HG02973 (cell line): ENCODE measurements at regions not wholly inside any gene's neighbourhood (a gene's known extent, or its start where the extent isn't known, plus 50 kb on each side); places are given as distances from the start of the nearest gene placed in this dataset.

ENCODE experiments used
- ATAC-seq: cut with Tn5 transposase; IDR thresholded peaks from one replicate; pipeline ENCODE4 v1.9.1; 2021; ENCODE audit warnings: moderate library complexity; ENCODE audit not compliant: unreplicated experiment

DNA sequence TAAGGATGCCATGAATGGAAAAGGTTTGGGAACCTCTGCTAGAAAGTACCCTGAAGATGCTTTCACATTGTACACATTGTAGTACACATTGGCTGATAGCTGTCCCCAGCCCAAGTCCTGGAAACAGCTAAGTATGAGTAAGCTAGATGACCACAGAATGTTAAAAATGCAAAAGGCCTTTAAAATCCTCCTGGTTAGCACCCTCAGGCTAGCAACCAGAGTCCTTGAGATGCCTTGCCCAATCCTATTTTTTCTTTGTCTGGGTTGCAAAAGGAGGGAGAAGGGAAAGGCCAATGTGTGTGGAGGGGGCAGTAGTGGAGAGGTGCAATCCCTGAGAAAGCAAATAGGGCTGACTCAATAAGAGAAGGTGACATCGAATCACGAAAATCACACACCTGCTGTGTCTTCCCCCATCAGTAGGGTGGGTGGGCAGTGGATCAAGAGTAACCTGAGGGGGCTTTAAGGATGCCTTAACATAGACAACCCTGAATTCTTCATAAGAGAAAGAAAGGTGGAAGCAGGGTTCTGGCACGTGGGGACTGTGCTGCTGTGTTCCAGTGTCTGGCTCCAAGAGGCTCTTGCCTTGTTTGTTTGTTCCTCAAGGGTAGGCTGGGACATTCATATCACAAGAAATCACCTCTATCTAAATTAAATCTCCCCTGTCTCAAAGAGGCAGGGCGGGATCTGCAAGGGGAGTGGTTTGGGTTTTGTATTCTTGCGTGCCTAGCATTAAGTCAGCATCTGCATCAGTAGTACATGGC is 266.2 kb upstream of the PLXNA2 start:
- ATAC-seq: no peak

DNA sequence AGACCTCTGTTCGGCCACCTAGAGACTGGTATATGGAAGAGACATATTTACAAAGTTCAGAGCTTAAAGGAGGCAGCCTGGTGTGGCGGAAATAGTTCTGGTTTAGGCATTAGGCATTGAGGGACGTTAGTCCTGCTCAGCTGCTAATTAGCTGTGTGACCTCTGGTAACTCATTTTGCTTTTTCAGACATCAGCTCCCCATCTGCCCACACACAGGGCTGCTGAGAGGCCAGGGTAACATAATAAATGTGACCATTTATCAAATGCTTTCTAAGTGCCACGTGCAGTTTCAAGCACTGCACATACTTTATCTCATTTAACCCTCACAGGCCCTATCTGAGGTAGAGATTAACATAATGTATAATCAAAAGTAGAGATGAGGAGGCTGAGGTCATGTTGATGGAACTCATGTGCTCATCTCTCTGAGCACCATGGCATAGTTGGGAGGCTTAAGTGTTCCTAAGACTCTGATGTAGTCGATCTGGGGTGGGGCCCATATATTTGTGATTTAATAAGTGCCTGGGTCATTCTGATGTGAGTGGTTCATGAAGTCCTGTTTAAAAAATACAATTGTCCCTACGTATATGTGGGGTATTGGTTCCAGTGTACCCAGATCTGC is 267.2 kb upstream of the PLXNA2 start:
- ATAC-seq: no peak

DNA sequence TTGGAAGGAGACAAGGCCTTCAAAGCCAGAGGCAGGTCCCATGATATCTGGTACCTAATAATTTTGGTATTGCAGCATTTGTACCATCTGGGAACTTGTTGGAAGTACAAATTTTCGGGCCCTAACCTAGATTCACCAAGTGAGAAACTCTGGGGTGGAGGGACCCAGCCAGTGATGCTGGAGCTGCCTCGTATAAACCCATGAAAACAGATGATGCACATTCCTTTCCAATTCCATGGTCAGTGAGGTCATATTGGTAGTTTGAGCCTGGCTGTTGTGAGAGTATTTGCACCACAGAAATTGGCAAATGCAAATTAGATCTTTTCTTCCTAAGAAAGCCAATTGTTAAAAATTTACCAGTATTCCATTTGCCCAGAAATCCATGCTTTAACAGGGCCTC is 269.6 kb upstream of the PLXNA2 start:
- ATAC-seq: no peak

DNA sequence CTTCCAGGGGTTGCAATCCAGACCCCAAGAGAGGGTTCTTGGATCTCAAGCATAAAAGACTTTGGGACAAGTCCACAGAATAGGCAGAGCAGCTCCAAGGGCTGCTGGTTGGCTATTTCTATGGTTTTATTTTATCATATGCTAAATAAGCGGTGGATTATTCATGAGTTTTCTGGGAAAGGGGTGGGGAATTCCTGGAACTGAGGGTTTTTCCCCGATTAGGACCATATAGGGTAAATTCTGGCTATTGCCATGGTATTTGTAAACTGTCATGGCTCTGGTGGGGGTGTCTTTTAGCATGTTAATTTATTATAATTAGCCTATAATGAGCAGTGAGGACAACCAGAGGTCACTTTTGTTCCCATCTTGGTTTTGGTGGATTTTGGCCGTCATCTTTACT is 270.9 kb upstream of the PLXNA2 start:
- no peak for ATAC-seq

DNA sequence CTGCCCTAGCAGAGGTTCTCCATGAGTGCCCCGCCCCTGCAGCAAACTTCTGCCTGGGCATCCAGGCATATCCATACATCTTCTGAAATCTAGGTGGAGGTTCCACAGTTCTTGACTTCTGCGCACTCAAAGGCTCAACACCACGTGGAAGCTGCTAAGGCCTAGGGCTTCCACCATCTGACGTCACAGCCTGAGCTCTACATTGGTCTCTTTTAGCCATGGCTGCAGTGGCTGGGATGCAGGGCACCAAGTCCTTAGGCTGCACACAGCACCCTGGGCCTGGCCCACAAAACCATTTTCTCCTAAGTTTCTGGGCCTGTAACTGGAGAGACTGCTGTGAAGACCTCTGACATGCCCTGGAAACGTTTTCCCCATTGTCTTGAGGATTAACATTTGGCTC is 272.6 kb upstream of the PLXNA2 start:
- ATAC-seq: no peak

DNA sequence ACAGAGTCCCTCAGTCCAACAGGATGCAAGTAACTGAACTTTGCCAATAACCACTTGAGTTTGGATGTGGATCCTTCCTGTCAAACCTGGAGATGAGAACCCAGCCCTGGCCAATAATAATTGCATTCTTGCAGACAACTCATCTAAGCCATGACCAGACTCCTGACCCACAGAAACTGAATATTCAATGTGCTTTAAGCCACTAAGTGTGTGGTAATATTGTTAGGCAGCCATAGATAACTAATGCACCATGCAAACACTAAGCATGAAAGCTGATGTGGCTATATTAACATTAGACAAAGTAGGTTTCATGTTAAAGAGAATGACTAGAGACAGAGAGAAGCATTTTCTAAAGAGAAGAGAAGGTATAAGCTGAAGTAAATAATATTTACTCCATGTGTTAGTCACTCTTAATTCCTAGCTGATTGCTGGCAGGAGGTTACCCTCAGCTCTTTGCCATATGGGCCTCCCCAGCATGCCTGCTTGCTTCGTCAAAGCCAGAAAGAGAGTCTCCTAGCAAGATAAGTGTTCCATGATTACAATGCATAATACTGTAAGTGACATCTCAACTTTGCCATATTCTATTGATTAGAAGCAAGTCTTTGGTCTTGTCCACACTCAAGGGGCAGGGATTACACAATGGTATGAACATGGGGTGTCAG is 276.4 kb upstream of the PLXNA2 start:
- no peak for ATAC-seq

DNA sequence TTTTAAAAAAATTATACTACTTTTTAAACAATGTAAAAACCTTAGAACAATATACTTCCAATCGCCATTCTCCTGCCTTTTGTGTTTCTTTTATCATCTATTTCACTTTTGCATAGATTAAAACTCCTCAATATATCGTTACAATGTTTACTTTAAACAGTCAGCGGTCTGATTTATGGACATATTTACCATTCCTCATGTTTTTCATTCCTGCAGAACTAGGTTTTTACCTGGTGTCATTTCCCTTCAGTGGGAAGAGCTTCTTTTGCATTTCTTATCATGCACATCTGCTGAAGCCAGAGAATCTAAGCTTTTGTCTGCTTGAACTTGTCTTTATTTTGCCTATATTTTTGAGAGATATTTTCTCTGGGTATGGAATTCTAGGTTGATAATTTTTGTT is 277.4 kb upstream of the PLXNA2 start:
- ATAC-seq: no peak

DNA sequence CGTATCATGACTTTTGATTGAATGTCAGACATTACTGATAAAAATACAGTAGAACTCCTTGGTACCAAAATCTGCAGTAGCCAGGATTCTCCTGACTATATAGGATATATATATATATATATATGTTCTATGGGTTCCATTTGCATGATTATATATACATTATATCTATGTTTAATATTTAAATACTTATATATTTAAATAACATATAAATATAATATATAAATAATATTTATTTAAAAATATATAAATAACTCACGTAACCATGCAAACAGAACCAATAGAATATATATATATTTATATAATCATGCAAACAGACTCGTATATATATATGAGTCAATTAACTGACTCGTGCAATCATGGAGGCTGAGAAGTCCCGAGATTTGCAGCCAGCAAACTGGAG is 278.8 kb upstream of the PLXNA2 start:
- no peak for ATAC-seq

DNA sequence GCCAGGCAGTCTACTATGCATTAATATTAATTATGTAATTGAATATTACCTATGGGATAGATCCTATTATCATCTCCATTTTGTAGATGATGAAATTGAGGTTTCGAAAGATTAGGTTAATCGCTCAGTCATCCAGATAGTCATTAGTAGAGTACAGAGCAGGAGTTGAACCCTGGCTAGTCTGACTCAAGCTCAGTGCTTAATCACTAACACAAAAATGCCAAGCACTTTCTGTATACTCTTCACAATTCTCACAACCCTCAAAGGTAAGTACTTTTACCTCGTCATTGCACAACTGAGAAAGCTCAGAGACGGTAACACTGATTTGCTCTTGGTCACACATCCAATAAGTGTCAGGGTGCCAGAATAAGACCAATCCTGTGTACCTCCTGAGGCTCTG is 280.2 kb upstream of the PLXNA2 start:
- ATAC-seq: no peak

DNA sequence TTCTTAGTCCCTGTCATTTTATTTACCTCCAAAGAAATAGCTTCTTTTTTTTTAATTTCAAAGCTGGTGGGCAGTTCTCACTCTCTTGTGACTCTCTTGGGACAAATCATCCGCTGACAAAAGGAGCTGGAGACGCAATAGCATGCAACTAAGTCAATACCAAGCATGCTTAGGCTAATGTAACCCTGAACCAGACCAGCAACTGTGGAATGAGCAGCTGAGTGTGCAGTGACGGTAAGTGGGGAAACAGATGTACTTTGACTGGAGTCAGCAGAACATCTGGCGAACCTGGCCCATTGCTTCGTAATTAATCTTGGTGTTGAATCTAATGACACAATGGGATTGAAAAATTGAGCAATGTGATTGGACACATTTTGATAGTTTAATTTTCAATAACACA is 280.7 kb upstream of the PLXNA2 start:
- ATAC-seq: no peak

DNA sequence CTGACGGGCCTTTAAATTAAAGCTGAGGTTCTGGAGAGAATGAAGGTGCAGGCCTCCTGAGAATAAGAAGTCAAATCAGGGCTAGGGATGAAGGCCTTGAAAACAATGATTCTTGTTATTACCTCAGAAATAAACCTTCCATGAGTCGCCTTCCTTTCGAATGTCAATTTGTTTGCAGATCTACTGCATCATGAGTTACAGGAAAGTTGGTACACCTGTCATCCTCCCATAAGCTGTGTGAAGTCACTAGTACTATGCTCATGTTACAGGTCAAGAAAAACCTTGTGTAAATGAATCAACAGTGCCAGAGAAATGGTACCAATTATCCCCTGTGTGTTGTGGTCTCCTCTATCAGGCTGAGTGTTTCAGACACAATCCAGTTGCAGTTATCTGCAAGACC is 281.2 kb upstream of the PLXNA2 start:
- ATAC-seq: no peak

DNA sequence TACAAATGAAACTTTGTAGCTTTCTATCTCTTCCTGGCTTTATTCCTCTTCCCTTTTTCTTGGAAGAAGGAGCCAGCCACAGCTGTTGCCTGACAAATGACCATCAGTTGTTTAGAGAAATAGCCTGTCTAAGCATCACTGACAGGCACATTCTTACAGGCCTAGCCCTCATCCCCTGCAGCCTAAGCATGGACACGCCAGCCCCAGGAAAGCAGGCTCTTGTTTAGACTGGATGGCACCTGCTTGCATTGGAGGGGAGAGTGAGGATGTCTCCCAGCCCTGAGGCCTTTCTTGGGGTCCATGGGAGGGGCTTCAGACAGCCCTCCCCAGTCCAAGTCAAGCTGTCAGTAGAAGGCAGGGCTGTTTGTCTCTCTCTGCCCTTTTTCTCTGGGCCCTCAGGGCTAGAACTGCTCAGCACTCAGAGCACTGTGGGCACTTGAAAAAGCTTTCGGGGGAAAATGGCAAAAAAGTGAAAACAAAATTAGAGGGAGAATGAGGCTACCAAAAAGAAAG is 282.5 kb upstream of the PLXNA2 start:
- ATAC-seq: no peak

DNA sequence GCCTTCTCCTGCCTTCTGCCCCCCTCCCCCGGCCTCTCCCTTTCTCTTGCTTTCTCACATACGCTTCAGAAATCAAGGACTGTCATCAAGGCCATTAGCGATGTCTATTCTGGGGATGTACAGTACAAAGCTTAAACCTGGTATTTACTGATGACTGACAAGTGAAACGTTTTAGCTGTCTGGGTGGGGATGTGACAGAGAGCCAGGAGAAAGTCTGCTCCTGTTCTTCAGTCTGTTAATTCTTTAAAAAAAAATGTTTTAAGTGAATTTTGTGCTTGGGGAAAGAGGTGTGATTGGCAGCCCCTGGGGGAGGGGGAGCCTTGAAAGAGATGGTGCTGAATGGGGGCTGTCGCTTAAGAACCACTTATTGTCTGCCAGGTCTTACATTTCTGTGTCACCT is 283.0 kb upstream of the PLXNA2 start:
- no peak for ATAC-seq

DNA sequence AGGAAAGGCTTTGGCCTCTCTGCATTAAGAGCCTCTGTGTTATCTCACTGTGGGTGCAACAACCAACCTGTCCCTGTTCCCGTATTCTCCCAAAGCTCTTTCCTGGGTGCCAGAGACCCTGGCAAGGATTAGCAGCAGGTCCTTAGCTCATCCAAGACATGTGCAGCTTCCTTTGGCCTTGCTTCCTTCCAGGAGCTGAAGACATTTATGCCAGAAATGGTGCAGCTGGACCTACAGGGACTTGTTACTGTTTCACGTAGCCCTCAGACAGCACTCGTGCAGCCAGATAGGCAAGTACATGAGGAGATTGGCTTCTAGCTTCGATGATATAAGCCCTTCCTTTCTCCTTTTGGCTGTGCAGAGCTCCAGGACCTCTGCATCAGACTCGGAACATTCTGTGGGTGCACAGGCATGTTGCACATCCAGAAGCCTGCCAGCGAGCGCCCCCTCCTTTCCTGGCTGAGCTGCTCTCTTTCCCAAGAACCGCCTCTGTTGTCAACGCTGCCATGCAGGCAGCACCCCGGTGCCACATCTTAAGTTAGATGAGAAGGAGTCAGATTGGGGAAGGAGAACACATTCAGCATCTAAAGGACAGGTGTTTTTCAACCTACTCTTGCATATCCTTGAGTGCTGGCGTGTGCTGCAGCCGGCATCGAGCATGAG is 284.5 kb upstream of the PLXNA2 start:
- ATAC-seq: no peak

DNA sequence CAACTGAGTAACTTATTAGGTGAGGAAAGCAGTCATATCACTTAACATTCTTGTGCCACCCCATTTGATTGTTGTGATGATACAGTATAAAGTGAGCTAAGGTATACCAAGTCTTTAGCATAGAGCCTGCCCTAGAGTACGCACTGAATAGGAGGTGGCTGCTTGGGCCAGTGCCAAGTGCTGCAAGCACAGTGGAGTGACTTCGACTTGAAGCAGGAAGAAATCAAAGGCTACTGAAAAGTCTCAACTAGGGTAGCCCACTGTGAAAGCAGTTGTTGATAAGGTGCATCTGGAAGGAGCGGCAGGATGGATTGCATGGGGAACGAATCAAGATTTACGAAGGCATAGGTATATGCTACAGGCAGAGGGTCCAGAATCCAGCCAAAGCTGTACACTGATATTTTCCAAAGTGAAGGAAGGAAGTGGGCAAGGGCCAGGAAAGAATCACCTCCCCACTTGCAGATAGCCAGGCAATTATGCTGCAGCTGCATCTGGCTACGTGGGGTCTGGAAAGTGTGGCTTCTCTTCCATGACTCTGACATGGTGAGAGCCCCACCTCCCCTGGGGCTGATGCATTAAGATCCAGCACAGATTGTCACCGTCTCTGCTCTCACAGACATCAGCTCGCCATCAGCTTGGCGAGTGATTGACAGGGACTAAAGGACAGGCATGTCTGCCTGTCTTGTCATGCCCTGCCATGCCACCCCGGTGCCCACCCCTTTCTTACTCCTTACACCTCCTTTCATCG is 287.0 kb upstream of the PLXNA2 start:
- ATAC-seq: no peak

DNA sequence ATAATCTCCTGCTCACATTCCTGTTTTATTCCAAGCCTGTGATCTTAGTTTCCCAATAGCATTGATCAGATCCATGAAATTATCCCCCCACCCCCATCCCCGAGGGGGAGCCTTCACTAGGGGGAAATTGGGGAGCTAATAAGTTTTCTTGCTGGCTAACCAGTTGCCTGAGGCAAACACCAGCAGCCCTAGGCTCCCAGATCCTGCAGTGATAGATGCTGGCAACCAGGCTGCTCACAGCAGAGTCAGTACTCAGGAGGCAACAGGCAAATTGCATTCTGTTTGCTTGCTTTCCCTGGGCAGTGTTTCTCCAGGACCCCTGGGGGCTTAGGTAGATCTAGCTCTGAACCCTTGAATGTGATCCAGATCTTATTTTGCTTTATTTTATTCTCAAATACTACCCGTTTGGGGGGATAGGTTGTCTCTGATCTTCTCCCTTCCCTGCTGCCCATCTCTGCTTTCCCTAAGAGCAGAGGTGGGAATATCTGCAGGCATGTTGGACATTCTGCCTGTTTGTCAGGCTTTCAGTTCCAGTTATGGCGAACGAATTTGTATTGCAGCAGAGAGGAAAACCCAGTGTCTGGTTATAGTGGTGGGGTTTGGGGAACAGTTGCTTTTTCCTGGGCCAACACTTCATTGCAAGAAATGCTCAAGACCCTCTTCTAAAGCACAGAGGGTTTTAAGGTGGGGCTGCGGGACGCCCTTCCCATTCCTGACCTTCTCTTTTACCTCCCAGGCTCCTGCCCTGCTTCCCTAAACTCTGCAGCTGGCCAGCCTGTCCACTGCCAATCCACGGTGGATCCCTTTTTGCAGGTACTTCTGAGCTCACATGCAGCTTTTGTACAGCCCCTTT is 289.8 kb upstream of the PLXNA2 start:
- no peak for ATAC-seq

DNA sequence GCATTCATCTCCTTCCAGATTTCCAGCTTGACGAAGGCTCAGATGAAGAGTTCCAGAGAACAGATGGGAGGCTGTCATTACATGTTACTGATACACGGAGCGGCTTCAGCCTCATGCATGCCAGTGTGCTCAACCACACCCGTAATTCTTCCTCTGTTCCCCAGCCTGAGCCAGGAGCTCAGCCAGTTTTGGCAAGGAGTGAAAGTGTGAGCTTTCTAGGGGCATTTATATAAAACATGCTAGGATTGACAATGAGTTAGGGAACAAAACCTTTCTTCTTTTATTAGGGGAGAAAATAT is 290.4 kb upstream of the PLXNA2 start:
- ATAC-seq: no peak

DNA sequence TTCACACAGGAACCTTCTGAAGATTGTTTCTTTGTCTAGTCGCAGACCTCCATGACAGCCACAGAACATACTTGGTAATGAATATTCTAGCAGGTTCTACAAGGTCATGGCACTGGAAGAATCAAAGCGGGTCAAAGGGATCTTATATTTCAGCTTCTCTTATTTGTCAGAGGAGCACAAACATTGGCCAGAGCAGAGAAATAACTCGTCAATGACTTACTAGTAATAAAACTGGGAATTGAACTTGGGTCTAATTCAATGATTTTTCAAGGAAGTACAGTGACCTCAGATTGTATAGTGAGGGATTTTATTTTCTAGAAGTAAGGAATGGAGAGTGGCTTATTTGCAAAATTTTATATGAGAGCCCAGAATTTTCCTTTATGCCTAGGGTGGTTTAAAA is 290.8 kb upstream of the PLXNA2 start:
- no peak for ATAC-seq

DNA sequence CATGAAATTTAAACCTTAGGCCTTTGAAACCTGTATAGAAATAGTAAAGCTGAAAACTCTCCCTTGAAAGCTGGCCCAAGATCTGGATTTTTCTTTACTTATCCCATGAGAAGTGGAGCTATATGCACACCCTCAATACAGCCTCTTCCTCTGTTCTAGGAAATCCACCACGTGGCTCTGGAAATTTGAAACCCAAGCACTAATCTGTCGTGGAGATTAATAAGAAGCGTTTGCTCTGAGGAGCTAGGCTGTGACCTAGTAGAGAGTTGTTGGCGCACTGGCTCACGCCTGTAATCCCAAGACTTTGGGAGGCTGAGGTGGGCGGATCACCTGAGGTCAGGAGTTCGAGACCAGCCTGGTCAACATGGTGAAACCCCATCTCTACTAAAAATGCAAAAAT is 291.3 kb upstream of the PLXNA2 start:
- ATAC-seq: no peak

DNA sequence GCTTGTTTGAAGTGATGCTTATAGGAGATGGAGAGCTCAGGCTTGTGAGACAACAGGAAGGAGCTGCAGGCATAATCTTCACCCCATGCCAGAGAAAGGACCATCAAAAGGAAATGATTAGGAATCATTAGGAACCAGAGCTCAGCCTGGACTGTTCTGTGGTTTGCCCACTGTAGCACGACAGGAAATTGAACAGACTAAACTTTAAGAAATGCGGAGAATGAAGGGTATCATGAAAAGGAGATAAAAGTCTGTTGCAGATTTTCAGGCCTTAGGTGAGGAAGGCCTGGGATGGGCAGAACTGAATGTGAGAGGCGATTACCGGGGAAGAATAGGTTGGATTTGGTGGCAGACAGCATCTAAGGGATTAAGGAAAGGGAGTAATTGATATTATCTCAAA is 292.0 kb upstream of the PLXNA2 start:
- no peak for ATAC-seq
